GM21390 (cell line): ENCODE measurements at regions not wholly inside any gene's neighbourhood (a gene's known extent, or its start where the extent isn't known, plus 50 kb on each side); places are given as distances from the start of the nearest gene placed in this dataset.
"Not testable (repeated sequence)": the region's sequence is repeated elsewhere in the genome, so short reads cannot be mapped to it uniquely, and the experiment has no call there.

ENCODE experiments used
- ATAC-seq: cut with Tn5 transposase; IDR thresholded peaks from one replicate; pipeline ENCODE4 v1.9.1; 2021; ENCODE audit not compliant: unreplicated experiment

DNA sequence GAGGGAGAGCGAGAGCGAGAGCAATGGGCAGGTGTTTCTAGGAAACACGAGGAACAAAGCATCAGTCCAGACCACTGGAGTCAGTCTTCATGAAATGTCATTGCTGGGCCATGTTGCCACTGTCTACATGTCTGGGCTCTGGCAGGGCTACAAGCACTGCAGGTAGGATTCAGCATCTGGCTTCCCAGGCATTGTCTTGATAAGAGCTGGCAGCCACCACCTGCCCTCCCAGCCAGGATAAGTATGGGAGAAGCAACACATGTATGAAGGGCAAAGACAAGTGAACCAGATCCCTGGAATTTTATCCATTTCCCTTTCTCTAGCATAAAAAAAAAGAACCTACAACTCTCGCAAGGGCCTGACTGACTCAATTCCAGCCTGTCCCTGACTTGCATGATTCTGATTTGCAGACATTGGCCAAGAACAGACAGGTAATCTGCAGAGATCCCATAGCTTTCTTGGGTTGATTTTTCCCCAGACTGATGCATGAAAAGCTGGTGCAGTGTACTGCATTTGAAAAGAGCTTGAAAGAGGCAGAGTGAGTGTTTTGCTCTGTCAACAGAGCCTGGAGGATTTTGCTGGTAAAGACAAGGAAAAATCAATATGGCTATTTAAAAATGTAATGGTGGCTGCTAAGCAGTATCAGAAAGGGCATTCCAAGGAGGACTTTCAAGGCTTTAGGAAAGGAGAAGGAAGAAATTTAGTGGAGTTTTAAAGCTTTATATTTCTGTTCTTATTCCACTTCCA lies 157.2 kb upstream of the MYRIP start:
- no peak for ATAC-seq

DNA sequence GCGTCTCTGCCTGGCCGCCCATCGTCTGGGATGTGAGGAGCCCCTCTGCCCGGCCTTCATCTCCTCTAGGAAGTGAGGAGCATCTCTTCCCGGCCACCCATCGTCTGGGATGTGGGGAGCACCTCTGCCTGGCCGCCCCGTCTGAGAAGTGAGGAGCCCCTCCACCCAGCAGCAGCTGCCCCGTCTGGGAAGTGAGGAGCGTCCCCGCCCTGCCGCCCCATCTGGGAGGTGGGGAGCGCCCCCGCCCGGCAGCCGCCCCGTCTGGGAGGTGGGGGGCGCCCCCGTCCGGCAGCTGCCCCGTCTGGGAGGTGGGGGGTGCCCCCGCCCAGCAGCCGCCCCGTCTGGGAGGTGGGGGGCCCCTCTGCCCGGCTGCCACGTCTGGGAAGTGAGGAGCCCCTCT lies 153.7 kb upstream of the MYRIP start:
- not testable (repeated sequence) for ATAC-seq

DNA sequence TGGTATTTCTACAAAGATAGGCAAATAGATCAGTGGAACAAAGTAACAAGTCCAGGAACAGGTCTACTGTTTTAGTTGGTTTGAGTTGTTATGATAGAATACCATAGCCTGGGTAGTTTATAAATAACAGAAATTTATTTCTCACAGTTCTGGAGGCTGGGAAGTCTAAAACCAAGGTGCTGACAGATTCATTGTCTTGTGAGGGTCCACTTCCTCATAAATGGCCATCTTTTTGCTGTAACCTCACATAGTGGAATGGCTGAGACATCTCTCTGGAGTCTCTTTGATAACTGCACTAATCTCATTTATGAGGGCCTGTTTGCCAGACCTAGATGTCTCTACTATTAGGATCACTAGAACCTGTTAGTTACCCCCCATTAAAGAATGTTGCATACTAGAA lies 152.3 kb upstream of the MYRIP start:
- no peak for ATAC-seq

DNA sequence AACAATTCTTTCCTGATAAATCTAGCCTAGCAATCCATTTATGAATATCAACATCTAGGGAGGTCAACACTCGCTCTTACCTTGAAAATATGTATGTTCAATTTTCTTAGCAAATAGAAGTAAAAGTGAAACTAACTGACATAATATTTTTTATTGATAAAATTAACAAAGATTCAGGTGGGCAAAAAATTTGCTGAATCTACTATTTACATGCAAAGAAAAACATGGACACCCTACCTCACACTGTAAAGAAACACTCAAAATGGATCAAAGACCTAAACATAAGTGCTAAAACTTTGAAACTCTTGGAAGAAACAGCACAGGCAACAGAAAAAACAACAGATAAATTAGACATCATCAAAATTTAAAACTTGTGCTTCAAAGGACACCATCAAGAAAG lies 151.6 kb upstream of the MYRIP start:
- ATAC-seq, result no peak

DNA sequence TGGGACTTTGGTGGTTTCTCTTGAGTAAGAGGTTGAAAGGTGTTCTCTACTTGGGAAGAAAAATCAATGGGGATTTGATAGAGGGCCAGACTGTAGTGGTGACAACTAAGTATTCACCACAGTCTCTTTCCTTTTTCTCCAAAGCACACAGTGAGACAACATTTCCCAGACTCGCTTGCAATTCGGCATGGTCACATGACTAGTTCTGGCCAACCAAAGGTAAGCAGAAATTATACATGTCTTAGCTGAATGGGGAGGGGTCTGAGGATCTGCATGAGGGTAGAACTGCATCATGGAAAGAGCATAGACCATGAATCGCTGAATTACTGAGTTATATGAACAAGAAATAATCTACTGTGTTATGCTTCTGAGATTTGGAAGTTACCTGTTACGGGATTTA lies 144.5 kb upstream of the MYRIP start:
- ATAC-seq, result no peak

DNA sequence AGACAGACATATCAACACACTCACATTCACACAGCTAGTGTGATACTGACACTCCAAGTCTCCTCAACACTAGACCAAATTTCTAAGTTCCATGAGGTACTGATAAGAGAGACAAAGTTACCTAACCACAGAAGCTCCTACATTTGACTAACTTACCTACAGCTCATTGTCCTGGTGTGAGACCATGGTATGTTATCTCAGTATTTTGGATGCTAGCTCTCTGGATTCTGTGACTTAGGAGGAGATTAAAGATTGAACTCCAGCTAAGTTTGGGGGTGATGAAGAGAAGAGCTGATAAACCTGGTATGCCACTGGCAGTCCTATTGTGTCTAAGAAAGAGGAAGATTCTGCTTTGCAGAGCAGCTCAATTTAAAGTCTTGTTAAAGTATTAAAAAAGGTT lies 144.0 kb upstream of the MYRIP start:
- ATAC-seq, result no peak

DNA sequence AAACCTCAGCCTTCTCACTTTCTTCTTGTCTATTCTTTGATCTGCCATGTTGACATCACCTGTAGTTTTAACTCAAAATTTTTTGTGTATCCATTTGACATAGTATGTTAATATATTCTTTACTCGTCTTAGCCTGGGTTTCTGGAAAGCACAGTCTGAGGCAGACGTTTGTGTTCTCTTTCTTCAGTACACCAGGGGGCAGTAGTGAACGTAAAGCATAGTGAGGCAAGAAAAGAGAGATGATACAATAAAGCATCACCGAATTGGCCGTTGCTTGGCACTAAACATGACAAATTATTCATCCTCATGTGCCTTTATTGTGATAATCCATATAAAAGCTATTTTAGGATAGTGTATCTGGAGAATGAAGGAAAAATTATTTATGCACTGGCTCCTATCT lies 141.0 kb upstream of the MYRIP start:
- ATAC-seq, result peak; percentile 72

DNA sequence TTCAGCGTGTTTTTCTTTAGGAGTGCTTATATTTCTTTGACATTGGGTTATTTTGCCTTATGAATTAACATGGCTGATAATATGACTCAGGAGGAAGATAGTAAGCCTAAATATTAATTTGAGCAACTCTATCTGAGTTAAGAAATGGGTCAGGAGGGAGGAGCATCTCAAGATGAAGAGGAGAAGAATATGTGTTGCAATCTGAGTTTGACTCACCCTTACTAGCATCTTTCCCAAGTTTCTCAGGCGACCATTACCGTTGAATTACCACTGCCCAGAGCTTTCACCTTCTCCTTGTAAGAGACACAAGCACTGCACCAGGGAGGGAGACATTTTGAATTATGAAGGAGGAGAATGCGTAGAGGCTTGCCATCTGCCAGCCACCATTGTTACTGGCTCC lies 138.3 kb upstream of the MYRIP start:
- ATAC-seq, result no peak

DNA sequence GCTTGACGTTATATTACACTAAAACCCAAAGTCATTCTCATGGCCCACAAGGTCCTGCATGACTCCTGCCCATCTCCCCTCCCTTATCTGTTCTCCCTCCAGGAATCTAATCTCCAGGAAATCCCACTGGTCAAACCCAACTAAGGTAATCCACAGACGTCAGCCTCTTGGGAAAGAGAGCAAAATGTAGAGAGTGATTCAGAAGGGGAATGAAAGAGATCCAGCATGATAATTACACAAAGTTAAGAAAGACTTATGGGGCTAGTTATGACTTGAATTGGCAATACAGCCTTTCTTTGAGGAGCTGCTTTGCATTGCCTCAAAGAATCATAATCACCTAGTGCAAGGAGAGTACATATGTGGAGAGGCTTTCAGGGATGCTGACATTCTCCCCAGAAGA lies 137.8 kb upstream of the MYRIP start:
- no peak for ATAC-seq

DNA sequence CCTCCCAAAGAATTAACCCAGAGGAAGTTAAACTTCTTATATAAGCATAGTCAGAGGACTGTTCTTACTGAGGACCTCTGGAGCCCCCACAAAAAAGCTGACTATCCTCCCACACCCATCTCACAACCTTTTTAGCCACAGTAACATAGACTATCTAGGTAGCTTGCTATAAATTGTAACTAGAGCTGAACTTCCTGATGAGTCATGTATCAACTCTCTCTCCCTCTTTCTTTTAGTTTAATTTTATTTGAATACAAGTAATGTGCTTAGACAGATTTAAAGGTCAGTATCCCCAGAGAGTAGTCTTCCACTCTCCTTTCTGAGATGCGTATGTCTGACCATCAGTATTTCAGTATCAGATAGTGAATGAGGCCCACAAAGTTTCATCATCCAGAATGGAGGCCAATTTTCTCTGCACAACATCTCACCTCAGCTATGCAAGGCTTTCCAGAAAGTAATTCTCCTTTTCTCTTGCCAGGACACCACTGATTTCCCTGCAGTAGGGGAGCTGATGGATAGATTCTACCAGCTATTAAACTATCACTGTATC lies 104.0 kb upstream of the MYRIP start:
- no peak for ATAC-seq

DNA sequence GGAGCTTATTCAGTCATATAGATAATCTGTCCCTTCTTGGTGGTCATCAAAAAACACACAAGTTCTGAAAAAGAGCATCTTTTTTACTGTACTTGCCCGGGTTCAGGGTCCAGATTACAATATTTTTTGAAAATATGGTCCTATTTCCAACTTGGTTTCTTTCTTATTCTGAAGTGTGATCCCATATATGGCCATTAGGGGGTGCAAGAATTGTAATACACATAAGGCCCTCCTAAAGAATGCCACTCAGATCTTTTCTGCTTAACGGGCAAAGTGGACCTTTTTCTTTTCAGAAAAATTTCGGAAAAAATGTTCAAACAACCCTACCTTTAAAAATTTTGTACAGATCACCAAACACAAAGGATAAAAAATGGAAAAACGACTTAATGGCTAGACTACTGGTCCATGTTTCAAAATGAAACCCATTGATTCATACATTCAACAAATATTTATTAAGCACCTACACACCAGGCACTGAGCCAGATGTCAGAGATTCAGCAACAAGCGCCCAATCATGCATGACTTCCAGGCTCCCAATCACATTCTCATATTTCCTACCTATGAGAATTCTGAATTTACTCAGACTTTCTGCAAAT lies 102.0 kb upstream of the MYRIP start:
- no peak for ATAC-seq

DNA sequence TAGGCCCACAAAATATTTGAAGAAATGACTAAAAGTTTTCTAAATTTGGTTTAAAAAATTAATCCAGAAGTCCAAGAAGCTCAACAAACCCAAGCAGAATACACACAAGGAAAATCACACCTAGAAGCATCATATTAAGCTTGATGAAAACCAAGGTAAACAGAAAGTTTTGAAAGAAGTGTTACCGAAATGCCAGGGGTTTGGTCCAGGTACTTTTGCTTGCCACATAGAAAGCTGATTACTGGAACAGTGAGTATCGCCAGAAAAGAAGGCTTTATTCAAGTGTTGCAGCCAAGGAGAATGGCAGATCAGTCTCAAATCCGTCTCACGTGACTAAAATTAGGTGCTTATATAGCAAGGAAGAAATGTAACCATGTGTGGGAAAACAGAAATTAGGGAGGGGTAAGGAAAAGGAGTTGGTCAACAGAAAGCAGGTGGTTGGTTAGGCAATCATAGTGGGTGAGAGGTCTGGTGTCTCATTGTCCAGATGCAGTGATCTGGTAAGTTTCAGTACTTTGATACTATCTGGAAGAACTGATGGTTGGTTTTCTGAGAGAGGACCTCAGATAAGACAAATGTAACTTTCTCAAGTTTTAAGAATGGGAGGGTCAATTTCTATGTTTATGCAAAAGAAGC lies 96.9 kb upstream of the MYRIP start:
- no peak for ATAC-seq

DNA sequence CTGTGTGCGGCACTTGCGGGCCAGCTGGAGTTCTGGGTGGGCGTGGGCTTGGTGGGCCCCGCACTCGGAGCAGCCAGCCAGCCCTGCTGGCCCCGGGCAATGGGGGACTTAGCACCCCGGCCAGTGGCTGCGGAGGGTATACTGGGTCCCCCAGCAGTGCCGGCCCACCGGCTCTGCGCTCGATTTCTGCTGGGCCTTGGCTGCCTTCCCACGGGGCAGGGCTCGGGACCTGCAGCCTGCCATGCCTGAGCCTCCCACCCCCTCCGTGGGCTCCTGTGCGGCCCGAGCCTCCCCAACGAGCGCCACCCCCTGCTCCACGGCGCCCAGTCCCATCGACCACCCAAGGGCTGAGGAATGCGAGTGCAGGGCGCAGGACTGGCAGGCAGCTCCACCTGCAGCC lies 96.1 kb upstream of the MYRIP start:
- ATAC-seq, result not testable (repeated sequence)

DNA sequence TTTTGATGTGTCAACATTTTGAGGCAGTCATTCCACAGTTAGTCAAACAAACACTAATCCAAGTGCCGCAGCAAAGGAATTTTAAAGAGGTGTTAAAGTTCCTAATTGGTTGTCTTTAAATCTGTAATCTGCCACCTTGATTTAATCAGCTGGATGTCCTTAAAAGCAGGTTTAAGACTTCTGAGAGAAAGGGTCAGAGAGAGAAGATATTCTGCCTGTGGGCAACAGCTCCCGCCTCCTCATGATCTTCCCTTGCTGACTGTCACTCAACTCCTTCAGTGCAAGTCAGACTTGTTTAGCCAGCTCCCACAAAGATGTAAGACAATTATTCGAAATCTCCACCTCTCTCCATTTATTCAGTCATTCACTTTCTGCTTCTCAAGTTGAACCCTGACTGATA lies 92.6 kb upstream of the MYRIP start:
- ATAC-seq, result no peak

DNA sequence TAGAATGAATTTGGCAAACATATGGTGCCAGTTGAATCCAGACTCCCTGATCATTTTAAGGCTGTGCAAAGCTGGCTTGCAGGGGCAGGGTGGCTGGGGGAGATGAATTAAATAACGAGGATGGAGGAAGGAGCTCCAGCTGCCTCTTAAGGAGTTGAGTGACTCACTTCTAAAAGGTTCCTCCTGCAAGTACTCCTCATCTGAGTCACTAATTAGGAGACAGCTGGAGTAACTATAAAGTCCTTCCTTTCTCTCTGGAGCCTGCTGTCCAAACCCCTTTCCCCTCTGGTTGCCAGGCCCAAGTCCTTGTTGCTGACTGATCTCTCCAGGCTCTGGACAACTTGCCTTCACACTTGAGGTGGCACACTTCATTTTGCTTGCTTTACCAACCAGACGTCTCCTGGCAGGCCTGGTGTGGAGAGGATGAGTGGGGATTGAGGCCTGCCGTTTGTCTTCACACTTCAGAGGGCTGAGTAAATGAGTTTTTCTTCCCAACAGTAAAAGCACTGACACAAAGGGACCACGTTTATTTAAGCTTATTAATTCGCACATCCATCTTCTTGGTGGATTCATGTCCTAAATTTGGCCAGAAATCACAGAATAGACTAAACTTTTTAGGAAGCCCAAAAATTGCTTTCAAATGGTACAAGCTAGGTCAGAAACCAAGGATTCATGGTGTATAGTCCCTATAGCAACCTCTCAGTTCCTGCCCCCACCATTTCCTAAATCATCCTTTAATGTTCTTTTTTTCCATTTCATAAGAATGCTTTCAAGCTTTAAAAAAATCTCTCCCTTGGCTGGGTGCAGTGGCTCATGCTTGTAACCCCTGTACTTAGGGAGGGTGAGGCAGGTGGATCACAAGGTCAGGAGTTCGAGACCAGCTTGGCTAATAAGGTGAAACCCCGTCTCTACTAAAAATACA lies 90.5 kb upstream of the MYRIP start:
- ATAC-seq, result no peak

DNA sequence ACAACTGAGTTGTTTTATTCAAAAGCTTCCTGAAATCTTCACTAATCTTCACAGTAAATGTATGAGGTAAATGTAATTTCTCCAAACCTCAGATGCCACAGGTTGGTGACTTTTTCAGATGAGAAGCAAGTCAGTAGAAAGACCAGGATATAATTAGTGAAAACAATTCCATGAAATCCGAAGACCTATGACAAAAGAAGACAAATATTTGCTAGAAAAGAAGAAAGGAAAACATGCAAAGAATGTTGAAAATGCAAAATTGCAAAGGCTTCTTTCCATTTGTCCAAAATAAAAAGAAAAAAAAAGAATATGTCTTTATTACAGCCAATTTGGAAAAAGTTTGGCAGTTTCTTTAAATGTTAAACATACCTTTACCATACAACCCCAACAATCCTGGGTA lies 88.3 kb upstream of the MYRIP start:
- ATAC-seq, result no peak

DNA sequence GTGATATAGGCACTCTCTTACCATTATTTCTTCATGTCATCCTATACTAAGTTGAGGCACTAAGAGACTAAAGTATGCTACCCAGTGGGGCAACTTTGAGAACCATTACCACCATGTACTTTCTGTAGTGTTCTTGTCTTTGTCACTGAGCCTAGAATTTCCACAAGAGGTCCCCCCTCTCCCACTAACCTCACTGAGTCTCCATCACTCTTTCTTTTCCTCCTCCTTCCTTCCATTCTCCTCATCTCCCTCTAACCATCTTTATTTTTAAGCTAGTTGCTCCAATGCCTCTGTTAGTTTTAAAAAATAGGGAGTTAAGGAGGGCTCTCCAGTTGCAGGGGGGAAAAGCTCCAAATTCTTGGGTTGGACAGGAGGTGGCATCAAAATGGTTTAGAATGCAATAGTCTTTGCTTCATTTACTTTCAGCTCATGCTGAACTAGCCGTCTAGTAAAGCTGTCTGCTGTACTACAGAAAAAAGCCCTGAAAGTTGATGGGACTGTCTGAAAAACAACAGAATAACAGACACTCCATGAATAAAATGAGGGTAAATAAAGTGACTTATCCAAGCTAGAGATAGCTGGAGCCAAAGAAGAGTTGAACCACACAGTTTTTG lies 85.1 kb upstream of the MYRIP start:
- ATAC-seq, result no peak

DNA sequence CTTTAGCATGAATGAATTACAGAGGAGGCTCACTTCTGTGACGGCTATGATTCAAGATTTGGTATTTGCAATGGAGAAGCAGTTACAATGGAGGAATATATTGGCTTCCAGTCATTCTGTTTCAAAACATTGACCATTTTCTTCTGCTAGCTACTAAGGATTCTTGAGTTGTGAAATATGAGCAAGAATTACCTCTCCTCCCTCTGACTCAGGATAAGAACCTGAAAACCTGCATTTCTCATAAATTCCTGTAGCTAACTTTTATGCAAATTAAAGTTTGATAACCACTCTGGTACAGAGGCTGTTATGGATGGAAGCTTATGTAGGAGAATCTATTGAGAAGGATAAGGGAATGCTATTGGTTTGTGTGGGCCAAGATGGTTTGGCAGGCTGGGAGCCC lies 84.1 kb upstream of the MYRIP start:
- no peak for ATAC-seq

DNA sequence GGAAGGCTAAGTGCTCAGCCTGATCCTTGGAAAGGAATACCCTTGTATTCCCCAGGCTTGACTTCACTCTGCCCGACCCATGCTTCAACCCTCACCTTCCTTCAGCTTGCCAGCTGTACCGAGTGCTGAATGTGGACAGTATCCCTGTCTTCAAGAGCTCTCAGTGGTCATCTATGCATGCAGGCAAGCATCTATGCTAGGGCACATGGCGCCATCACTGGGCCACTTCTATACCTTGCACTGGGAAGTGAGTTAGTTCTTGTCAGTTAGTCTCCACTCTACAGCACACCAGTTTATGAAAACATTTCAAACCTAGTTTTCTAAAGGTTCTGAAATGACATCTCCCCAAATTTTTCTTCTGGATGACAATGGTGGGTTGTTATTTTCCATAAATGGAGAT lies 82.0 kb upstream of the MYRIP start:
- no peak for ATAC-seq

DNA sequence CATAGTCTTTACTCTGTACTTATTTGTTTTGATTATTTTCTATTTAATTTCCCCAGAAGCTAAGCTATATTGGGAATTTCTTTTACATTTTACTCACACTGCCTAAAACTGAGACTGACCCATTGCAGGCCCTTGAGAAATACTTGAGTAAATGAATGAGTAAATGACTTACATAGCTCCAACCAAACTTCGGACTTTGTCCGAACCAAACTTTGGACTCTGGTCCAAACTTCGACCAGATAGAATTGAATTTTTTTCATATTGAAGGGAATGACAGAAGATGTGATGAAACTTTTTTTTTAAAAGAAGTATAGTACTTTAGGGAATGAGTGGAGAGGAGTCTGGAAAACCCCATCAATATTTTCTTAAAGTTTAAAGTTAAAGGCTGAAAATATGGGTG lies 75.6 kb upstream of the MYRIP start:
- ATAC-seq, result no peak

DNA sequence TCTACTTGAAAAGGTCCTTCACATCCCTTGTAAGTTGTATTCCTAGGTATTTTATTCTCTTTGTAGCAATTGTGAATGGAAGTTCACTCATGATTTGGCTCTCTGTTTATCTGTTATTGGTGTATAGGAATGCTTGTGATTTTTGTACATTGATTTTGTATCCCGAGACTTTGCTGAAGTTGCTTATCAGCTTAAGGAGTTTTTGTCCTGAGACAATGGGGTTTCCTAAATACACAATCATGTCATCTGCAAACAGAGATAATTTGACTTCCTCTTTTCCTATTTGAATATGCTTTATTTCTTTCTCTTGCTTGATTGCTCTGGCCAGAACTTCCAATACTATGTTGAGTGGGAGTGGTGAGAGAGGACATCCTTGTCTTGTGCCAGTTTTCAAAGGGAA lies 69.8 kb upstream of the MYRIP start:
- ATAC-seq, result not testable (repeated sequence)
